ENCODE measurements at regions not wholly inside any gene's neighbourhood (a gene's known extent, or its start where the extent isn't known, plus 50 kb on each side); places are given as distances from the start of the nearest gene placed in this dataset.

GRCh38 chr18:34159691-34160185, 65.0 kb downstream of the NOL4 start:
- no peak for DNase-seq (ENCODE audit: low spot score)

GRCh38 chr18:34158881-34159690, 65.6 kb downstream of the NOL4 start:
- DNase-seq (ENCODE audit: low spot score), result no peak

DNA sequence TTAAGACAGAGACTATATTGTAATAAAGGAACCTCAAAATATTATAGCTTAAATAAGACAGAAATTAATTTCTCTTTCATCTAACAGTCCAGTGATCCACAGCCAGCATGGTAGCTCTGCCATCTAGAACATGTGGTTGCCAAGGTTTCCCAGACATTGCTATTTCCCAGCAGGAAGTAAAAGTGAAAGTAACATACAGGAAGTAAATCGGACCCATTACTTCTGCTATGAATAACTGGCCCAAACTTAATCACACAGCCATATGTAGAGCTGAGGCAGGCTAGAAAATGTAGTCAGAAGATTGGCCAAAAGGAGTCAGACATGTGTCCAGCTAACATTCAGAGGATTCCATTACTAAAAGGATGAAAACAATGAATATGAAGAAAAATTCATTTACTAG, 71.0 kb downstream of the NOL4 start:
- no peak for DNase-seq (ENCODE audit: low spot score)

DNA sequence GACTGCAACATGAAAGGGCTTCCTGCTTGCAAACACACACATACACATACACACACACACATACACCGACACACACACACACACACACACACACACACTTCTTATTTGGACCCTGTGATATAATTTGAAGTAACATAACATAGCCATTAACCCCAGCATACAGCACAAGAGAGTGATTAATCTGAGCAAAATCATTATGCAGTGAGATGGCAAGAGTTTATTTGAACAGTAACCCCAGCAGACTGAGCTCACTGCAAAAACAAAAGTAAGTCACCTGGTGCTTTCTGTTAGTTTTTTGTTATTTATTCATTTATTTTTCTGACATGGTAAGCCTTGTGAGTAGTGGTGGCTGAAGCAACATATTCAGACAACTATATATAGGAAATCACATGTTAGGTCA, 93.7 kb downstream of the NOL4 start:
- DNase-seq (ENCODE audit: low spot score), result no peak

DNA sequence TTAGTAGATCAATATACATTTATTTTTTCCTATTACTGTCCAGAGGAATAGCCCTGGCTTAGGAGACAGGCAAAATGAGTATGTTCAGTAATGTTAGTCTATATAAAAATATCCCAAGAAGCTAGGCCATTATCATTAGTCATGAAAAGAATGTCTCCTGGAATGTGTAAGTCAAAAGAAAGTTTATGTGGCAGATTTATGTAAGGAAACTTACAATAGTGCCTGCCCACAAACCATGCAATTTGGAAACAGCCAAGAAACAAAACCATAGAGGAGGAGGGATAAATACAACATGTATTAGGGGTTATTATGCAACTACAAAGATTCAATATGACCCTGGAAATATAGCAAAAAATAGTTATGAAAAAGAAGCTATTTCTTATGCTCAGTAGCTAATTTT, 96.3 kb downstream of the NOL4 start:
- no peak for DNase-seq (ENCODE audit: low spot score)

- no peak for DNase-seq (ENCODE audit: low spot score)
These were observed 98.6 kb downstream of the NOL4 start for GRCh38 chr18:34126121-34126520.

DNA sequence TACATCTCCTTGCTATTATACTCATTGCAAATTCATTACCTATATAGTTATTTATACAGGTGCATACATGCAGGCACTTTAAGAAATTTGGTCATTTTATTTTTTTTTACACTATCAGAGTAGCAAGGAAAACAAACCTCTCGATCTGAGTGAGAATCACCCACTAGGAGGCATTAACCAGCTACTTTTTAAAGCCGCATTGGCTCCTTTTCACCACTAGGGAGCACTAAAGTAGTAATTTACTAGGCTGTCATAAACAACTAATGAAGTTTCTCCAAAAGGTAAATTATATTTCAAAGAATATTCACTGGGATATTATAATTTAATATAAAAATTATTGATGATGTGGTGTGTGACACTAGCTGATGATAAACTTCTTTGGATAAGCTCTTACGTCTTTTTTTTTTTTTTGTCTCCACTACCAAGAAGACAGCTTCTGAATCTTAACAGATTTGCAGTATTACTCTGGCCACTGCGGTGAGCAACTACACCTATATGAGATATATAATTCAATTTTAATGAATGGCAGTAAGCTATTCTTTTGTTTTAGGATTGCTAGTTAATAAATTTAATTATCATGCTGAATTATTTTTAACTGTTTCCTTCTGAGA, 101.9 kb downstream of the NOL4 start:
- DNase-seq (ENCODE audit: low spot score), result no peak

GRCh38 chr18:34121200-34121721, 103.5 kb downstream of the NOL4 start:
- peak; percentile 13 for DNase-seq (ENCODE audit: low spot score)

DNA sequence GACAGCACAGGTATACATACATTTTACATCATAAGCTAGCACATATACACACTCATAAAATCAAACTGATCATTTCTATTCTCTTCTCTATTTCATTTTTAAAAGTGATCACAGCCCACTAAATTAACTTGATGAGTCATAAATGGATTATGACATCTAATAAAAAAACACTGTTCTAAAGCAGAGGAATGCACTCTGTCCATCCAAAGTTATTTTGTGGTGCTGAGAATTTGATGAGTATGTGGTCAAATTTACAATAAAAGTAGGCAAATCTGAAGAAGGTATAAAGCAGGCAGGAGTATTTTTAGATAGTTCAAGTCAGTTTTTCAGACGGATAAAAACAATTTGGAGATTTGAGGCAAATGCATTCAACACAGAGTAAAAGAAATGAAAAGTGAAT, 104.4 kb downstream of the NOL4 start:
- DNase-seq (ENCODE audit: low spot score), result no peak

DNA sequence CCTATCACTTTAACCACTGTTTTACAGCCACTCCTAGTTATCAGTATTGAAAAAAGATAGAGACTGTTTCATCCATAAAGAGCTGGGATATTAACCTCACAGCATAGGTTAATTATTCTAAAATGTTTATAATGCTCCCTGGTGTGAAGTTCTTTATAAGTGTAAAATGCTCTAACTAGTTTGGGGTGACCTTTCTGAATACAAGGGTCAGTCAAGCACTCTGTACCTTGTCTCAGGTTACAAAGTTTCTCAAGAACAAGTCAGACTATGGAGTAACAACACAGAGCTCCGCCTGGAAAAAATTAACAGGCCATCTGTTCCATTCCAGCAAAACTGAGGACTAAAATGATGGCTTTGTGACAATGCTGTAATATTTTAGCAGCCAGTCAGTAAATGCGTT, 107.4 kb downstream of the NOL4 start:
- no peak for DNase-seq (ENCODE audit: low spot score)

DNA sequence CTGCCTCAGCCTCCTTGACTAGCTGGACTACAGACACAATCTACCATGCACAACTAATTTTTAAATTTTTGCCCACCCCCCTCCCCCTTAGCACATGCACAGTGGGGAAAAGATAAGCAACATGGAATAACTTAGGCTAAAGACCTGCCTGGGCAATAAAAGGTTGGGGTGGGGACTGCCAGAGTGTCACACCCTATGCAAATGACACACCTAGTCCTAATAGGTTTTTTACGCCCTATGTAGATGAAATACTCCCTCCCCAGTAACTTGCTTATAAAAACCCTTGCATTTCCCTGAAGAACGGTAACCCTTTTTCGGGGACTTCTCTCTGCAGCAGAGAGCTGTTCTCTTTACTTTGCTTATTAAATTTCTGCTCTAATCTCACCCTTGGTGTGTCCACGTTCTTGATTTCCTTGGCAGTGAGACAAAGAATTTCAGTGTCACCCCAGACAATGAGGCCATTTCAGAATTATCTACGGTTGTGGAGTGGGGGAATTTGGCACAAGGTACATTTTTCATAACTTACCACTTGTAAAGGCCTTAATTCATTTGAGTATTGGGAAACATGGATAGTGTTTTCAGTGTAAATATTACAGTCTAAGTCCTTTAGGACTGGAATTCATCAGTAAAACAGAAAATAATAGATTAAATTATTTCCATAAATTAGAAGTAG, 109.2 kb downstream of the NOL4 start:
- DNase-seq (ENCODE audit: low spot score), result no peak

- DNase-seq (ENCODE audit: low spot score), result no peak
These were observed 109.7 kb downstream of the NOL4 start for GRCh38 chr18:34114996-34115395.

GRCh38 chr18:34108206-34108605, 116.5 kb downstream of the NOL4 start:
- no peak for DNase-seq (ENCODE audit: low spot score)

GRCh38 chr18:34098109-34098508, 126.6 kb downstream of the NOL4 start:
- no peak for DNase-seq (ENCODE audit: low spot score)

- DNase-seq (ENCODE audit: low spot score), result no peak
These were observed 127.4 kb downstream of the NOL4 start for GRCh38 chr18:34097312-34097711.

- DNase-seq (ENCODE audit: low spot score), result no peak
These were observed 130.6 kb downstream of the NOL4 start for GRCh38 chr18:34094148-34094547.

- DNase-seq (ENCODE audit: low spot score), result no peak
These were observed 131.9 kb downstream of the NOL4 start for GRCh38 chr18:34092796-34093195.

DNA sequence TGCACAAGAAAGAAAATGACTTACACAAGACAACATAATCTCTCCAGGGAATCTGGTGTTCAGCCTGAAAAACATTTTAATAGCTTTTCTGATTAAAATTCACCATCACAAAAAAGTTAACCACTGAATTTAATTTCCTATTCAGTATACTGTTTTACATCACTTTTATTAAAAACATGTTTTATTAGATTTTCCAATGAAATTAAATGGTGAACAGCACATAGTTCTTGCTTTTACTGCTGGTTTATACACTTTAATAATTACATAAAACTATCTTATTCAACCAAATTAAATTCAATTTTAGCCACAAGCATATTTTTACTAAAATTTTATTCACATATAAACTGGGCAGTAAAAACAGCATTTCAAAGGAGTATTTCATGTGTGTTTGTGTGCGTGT, 138.3 kb downstream of the NOL4 start:
- no peak for DNase-seq (ENCODE audit: low spot score)

DNA sequence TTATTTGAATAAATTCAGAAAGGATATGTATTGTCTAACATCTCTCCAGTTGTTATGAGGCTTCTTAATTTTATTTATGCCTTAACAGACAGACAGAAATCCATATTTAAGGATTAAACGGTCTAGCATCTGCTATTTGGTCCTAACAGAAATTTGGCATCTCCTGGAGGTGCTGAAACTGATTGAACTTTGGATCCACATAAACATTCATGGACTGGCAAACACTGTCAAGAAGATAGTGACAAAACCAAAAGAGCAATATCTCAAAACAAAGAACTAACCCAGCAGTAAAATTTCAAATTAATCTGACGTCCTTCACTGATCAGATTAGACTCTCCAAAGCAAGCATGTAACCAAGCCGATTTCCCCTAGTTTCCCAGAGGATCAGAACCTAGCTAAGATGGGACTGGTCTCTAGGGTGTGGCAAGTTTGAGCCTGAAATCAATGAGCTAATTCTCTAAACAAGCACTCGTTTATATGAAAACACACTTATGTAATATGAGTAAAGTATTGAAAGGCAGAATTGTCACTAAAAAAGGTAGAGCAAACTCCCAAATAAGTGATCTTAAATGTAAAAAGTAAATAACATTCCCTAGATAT, 139.5 kb downstream of the NOL4 start:
- no peak for DNase-seq (ENCODE audit: low spot score)

GRCh38 chr18:34084635-34085034, 140.1 kb downstream of the NOL4 start:
- no peak for DNase-seq (ENCODE audit: low spot score)

DNA sequence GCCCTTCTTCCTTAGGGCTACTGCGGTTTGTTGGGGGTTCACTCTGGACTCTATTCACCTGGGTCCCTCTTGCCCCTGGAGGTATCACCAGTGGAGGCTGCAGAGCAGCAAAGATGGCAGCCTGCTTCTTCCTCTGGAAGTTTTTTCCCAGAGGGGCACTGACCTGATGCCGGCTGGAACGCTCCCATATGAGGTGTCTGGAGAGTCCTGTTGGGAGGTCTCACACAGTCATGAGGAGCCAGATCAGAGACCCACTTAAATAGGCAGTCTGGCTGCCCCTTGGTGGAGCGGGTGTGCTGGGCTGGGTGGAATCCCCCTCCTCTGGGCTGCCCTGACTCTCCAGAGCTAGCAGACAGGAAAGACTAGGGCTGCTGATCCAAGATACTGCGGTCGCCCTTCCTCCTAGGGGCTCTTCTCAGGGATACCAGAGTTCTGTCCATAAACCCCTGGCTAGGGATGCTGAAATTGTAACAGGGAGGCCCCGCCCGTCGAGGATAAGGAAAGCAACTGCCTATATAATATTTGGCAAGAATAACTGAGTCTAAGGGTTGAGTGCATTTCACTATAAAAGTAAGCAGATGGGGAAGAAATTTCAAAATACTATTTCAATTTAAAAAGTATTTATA, 140.7 kb downstream of the NOL4 start:
- DNase-seq (ENCODE audit: low spot score), result no peak

- no peak for DNase-seq (ENCODE audit: low spot score)
These were observed 147.1 kb downstream of the NOL4 start for GRCh38 chr18:34077599-34077998.

Data from HuH-7.5 (cell line).